Heart right ventricle (tissue), 16 donors: ENCODE measurements at regions not wholly inside any gene's neighbourhood (a gene's known extent, or its start where the extent isn't known, plus 50 kb on each side); places are given as distances from the start of the nearest gene placed in this dataset.

Experiments used
- ATAC-seq, 8 donors: fragments of 200-7000 bp; cut with Tn5 transposase; one replicate each; pipeline ENCODE4 v1.9.1; 2020; ENCODE audit warnings: mild to moderate bottlenecking in 8 of 8, moderate library complexity in 8 of 8, moderate number of reproducible peaks in 1 of 8
- DNase-seq, 2 donors: peaks; one replicate each; pipeline ENCODE4 v3.0.0-alpha.2; 2020
- H3K27ac ChIP-seq, 10 donors: fragments of 200-600 bp; sonication (generic) in 2 of 10; one replicate each; pipeline versions ENCODE4 v1.5.0 to v1.8.0; 2020 to 2022; ENCODE audit warnings: mild to moderate bottlenecking in 3 of 10
- H3K27me3 ChIP-seq, 7 donors: fragments of 200-600 bp; one replicate each; pipeline ENCODE4 v1.8.0; 2021 to 2022; ENCODE audit warnings: mild to moderate bottlenecking in 2 of 7
- H3K36me3 ChIP-seq, 9 donors: fragments of 200-600 bp; sonication (generic) in 1 of 9; one replicate each; pipeline versions ENCODE4 v1.5.0 to v1.8.0; 2020 to 2022; ENCODE audit warnings: mild to moderate bottlenecking in 2 of 9
- H3K4me1 ChIP-seq, 9 donors: fragments of 200-600 bp; sonication (generic) in 1 of 9; one replicate each; pipeline versions ENCODE4 v1.5.0 to v1.8.0; 2020 to 2022; ENCODE audit warnings: mild to moderate bottlenecking in 4 of 9
- H3K4me3 ChIP-seq, 10 donors: fragments of 200-600 bp; sonication (generic) in 2 of 10; one replicate each; pipeline versions ENCODE4 v1.5.0 to v1.8.0; 2020 to 2022; ENCODE audit warnings: mild to moderate bottlenecking in 7 of 10, moderate library complexity in 2 of 10
- H3K9me3 ChIP-seq, 11 donors: fragments of 200-600 bp in 10 of 11; sonication (generic) in 2 of 11; one replicate each; pipeline versions ENCODE4 v1.5.0 to v1.8.0; 2013 to 2022; ENCODE audit warnings: mild to moderate bottlenecking in 2 of 11, control low read depth in 1 of 11, moderate library complexity in 1 of 11
- WGBS, 2 donors: extraction: QIAGEN DNeasy Blood & Tissue Kit; methylation state at CpG; one replicate each; pipeline ENCODE4 v1.1.7; 2013; ENCODE audit warnings: inconsistent platforms in 1 of 2; 5-methylcytosine and 5-hydroxymethylcytosine counted together
- intact Hi-C, 10 donors: fragments of 100-400 bp; cut with DNase I; formaldehyde crosslinking; loops; one replicate each; pipeline versions ENCODE4 v1.11.1 to v1.14.2; 2022
- TF ChIP-seq, protein P1 (sequence below), 9 donors: fragments of 200-600 bp; sonication (generic) in 2 of 9; IDR thresholded peaks; one replicate each; pipeline versions ENCODE4 v1.5.0 to v1.8.0; 2021 to 2022; ENCODE audit warnings: antibody characterized with exemption in 9 of 9, mild to moderate bottlenecking in 5 of 9, moderate library complexity in 1 of 9
- donor health status: Arrhythmogenic right ventricular cardiomyopathy.
- donor health status: ischemic (EF 13 %, LVEDD 7.1; RV severe dilation, severe dysfunction).
- donor health status: healthy with polysubstance abuse.
- donor health status: DM: no; HTN: yes; CAD: no.
- donor health status: DM: no; HTN: no; CAD: no.
- donor health status: ischemic (EF 25% LVEDD 6.9; RV normal size, moderate dysfunction).
- donor health status: ischemic (EF 25% LVEDD 5.7; RV mildly dilated, moderate dysfunction).
- donor health status: healthy.
- donor health status: DM: yes; HTN: yes; CAD: no.
- donor health status: Ischemic cardiomyopathy.
- donor health status: ischemic (EF 35%, LVEDD 5.7; RV mildly dilated, moderate dysfunction).
- donor health status: nonischemic (EF 11% LVEDD 7.7; RV severe dilation, severe dysfunction).
- donor health status: DM: yes; HTN: yes; CAD: no.
- donor health status: PGD.
- donor health status: ischemic (EF 29% LVEDD 5.4; RV normal size, mild dysfunction).
- donor health status: nonischemic (EF 23%, LVEDD 6.1; RV moderate dilation, normal function).

DNA sequence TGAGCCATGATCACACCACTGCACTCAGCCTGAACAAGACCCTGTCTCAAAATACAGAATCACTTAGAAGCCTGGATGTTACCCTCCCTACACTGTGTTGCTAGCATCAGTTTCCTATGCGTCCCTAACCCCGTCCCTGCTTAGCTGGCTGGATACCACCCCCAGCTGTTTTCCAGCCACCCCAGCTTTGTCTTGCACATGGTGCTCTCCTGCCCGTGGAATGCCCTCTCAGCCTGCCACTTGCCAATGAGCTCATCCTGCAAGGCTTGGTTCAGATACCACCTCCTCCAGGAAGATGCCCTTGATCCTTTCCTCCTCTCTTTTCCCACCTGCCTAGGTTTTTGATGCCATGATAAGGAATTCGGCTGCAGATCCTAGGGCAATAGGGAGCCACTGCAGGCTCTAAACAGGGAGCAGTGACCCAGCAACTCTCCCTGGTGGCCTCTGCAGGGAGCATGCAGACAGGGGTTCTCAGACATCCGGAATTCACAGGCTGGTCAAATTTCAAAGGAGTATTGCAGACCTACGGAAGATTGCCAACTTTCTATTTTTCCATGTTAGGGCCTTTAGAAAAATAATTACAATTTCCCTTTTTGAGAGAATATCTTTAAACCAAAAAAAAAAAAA is 52.7 kb upstream of the WNT7B start:
- ATAC-seq, result peak in 2 of 8 donors; percentile 14 to 16
- H3K4me1 ChIP-seq, result peaks cover 6 to 41% (median 17%) of the 10 kb centered on the region in 9 donors
- TF ChIP-seq, protein P1, sequence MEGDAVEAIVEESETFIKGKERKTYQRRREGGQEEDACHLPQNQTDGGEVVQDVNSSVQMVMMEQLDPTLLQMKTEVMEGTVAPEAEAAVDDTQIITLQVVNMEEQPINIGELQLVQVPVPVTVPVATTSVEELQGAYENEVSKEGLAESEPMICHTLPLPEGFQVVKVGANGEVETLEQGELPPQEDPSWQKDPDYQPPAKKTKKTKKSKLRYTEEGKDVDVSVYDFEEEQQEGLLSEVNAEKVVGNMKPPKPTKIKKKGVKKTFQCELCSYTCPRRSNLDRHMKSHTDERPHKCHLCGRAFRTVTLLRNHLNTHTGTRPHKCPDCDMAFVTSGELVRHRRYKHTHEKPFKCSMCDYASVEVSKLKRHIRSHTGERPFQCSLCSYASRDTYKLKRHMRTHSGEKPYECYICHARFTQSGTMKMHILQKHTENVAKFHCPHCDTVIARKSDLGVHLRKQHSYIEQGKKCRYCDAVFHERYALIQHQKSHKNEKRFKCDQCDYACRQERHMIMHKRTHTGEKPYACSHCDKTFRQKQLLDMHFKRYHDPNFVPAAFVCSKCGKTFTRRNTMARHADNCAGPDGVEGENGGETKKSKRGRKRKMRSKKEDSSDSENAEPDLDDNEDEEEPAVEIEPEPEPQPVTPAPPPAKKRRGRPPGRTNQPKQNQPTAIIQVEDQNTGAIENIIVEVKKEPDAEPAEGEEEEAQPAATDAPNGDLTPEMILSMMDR (IDR thresholded peaks at IDR 0.05), result peak in 2 of 9 donors; percentile 7 to 10
- no peaks in the 10 kb centered on the region for H3K9me3 ChIP-seq
- H3K27me3 ChIP-seq, result peaks cover 0 to 14% (median 0%) of the 10 kb centered on the region in 7 donors
- no peak for DNase-seq
- H3K27ac ChIP-seq, result peak overlapping the region in 8 of 10 donors; percentile 21 to 90 (median 54)
- WGBS, 2 donors, result 74 to 83% methylated on average over 6 of the region's 6 CpGs
- H3K36me3 ChIP-seq, result no peaks in the 10 kb centered on the region
- intact Hi-C loops, result no loop called here
- no peak overlapping the region for H3K4me3 ChIP-seq

GRCh38 chr22:46030231-46030880 is 53.4 kb upstream of the WNT7B start:
- peaks cover 0 to 14% (median 0%) of the 10 kb centered on the region in 7 donors for H3K27me3 ChIP-seq
- H3K4me3 ChIP-seq, result no peak overlapping the region
- TF ChIP-seq, protein P1 (IDR thresholded peaks at IDR 0.05), result peak in 1 of 9 donors; percentile 4
- H3K9me3 ChIP-seq, result no peaks in the 10 kb centered on the region
- 61 to 74% methylated on average over 11 of the region's 11 CpGs for WGBS, 2 donors
- DNase-seq (peak in 1 of 2 donors; percentile 54), ATAC-seq (peak in 7 of 8 donors; percentile 28 to 57 (median 51))
- peak overlapping the region in 7 of 10 donors; percentile 21 to 90 (median 53) for H3K27ac ChIP-seq
- peaks cover 6 to 48% (median 22%) of the 10 kb centered on the region in 9 donors for H3K4me1 ChIP-seq
- intact Hi-C loops, result no loop called here
- no peaks in the 10 kb centered on the region for H3K36me3 ChIP-seq

- ATAC-seq, result no peak
- intact Hi-C loops, result no loop called here
- Histone ChIP-seq H3K9me3 (no peaks in the 10 kb centered on the region), H3K4me1 (peaks cover 6 to 47% (median 22%) of the 10 kb centered on the region in 9 donors), H3K4me3 (no peak overlapping the region), H3K27ac (peak overlapping the region in 2 of 10 donors; percentile 88 to 90), H3K36me3 (no peaks in the 10 kb centered on the region), H3K27me3 (peaks cover 0 to 14% (median 0%) of the 10 kb centered on the region in 7 donors)
- no peak for DNase-seq
- TF ChIP-seq, protein P1 (IDR thresholded peaks at IDR 0.05), result no peak
- 95 to 97% methylated on average over 13 of the region's 13 CpGs for WGBS, 2 donors
Observed at GRCh38 chr22:46031066-46031465, 54.1 kb upstream of the WNT7B start.

GRCh38 chr22:46031557-46031956 is 54.6 kb upstream of the WNT7B start:
- H3K36me3 ChIP-seq, result no peaks in the 10 kb centered on the region
- ATAC-seq (no peak), DNase-seq (no peak)
- no peaks in the 10 kb centered on the region for H3K9me3 ChIP-seq
- H3K4me3 ChIP-seq, result no peak overlapping the region
- intact Hi-C loops, result no loop called here
- TF ChIP-seq, protein P1 (IDR thresholded peaks at IDR 0.05), result no peak
- H3K27ac ChIP-seq, result no peak overlapping the region
- 91 to 95% methylated on average over 2 of the region's 2 CpGs for WGBS, 2 donors
- peaks cover 0 to 10% (median 0%) of the 10 kb centered on the region in 7 donors for H3K27me3 ChIP-seq
- peaks cover 7 to 48% (median 24%) of the 10 kb centered on the region in 9 donors for H3K4me1 ChIP-seq
